CD14-positive monocyte (primary cell): ENCODE measurements at regions not wholly inside any gene's neighbourhood (a gene's known extent, or its start where the extent isn't known, plus 50 kb on each side); places are given as distances from the start of the nearest gene placed in this dataset.
A peak's percentile ranks its signal among the peaks of the same experiment; 100 is the strongest.

Source experiments
- DNase-seq, 3 donors: peaks; one replicate each; pipeline ENCODE4 v3.0.0-alpha.2; 2011 to 2022
- H2AFZ ChIP-seq: 2 replicates; pipeline ENCODE4 v1.6.0; 2012; ENCODE audit warnings: mild to moderate bottlenecking, low read depth, low read length, inconsistent platforms; ENCODE audit not compliant: insufficient read depth, poor library complexity, severe bottlenecking
- H3K27ac ChIP-seq, 2 donors: 1 replicate in 1 of 2; 2 replicates in 1 of 2; pipeline ENCODE4 v1.5.1; 2012 to 2013; ENCODE audit warnings: low read length in 2 of 2, control low read depth in 1 of 2, inconsistent platforms in 1 of 2, low read depth in 1 of 2, mild to moderate bottlenecking in 1 of 2
- H3K27me3 ChIP-seq, 2 donors: one replicate each; pipeline versions ENCODE4 v1.6.0 to v1.6.1; 2011 to 2013; ENCODE audit warnings: low read length in 2 of 2; ENCODE audit not compliant: control insufficient read depth in 2 of 2, insufficient read depth in 2 of 2
- H3K36me3 ChIP-seq, 2 donors: replicated peaks in 1 of 2; 1 replicate in 1 of 2; 2 replicates in 1 of 2; pipeline versions ENCODE4 v1.5.1 to v1.6.1; 2012 to 2013; ENCODE audit warnings: low read length in 2 of 2, control low read depth in 1 of 2, inconsistent platforms in 1 of 2, mild to moderate bottlenecking in 1 of 2; ENCODE audit not compliant: insufficient read depth in 2 of 2, control insufficient read depth in 1 of 2
- H3K4me1 ChIP-seq, 2 donors: 1 replicate in 1 of 2; 2 replicates in 1 of 2; pipeline versions ENCODE4 v1.5.1 to v1.6.1; 2012 to 2013; ENCODE audit warnings: low read length in 2 of 2, control low read depth in 1 of 2, inconsistent platforms in 1 of 2, mild to moderate bottlenecking in 1 of 2, moderate library complexity in 1 of 2; ENCODE audit not compliant: insufficient read depth in 2 of 2, control insufficient read depth in 1 of 2
- H3K4me2 ChIP-seq: replicated peaks from 2 replicates; pipeline ENCODE3; 2012; ENCODE audit warnings: low read length, moderate library complexity, mild to moderate bottlenecking; ENCODE audit not compliant: poor library complexity, severe bottlenecking; ENCODE audit errors: extremely low read depth
- H3K4me3 ChIP-seq, 3 experiments: fragments of 200-600 bp in 1 of 3; sonication (generic) in 1 of 3; replicated peaks in 1 of 3; 1 replicate in 2 of 3; 2 replicates in 1 of 3; pipeline ENCODE4 v1.5.1; 2011 to 2013; ENCODE audit warnings: low read length in 3 of 3, mild to moderate bottlenecking in 3 of 3, control low read depth in 2 of 3, low read depth in 2 of 3, inconsistent platforms in 1 of 3, moderate library complexity in 1 of 3
- H3K79me2 ChIP-seq: 2 replicates; pipeline ENCODE4 v1.6.0; 2012; ENCODE audit warnings: mild to moderate bottlenecking, control low read depth, inconsistent platforms, low read length, moderate library complexity; ENCODE audit not compliant: insufficient read depth
- H3K9ac ChIP-seq: 2 replicates; pipeline ENCODE4 v1.6.0; 2017; ENCODE audit warnings: low read length, mild to moderate bottlenecking; ENCODE audit not compliant: insufficient read depth, poor library complexity, severe bottlenecking
- H3K9me3 ChIP-seq, 2 donors: replicated peaks in 1 of 2; 1 replicate in 1 of 2; 2 replicates in 1 of 2; pipeline versions ENCODE4 v1.5.1 to v1.6.1; 2012 to 2013; ENCODE audit warnings: low read length in 2 of 2, control low read depth in 1 of 2; ENCODE audit not compliant: control insufficient read depth in 1 of 2, insufficient read depth in 1 of 2
- H4K20me1 ChIP-seq: 2 replicates; pipeline ENCODE4 v1.6.0; 2012; ENCODE audit warnings: mild to moderate bottlenecking, low read length, control low read depth, moderate library complexity; ENCODE audit not compliant: insufficient read depth
- H3K27ac Mint-ChIP-seq, 7 donors: one replicate each; pipeline ENCODE4 v1.8.0; 2020; ENCODE audit warnings: mild to moderate bottlenecking in 7 of 7, mixed read lengths in 7 of 7, moderate library complexity in 6 of 7, inconsistent platforms in 2 of 7
- H3K27me3 Mint-ChIP-seq, 3 donors: one replicate each; pipeline ENCODE4 v1.8.0; 2021 to 2022; ENCODE audit warnings: low read depth in 3 of 3, mild to moderate bottlenecking in 3 of 3, mixed read lengths in 3 of 3, moderate library complexity in 3 of 3, inconsistent platforms in 1 of 3
- H3K36me3 Mint-ChIP-seq, 2 donors: one replicate each; pipeline ENCODE4 v1.8.0; 2020; ENCODE audit warnings: mixed read lengths in 2 of 2, inconsistent platforms in 1 of 2, mild to moderate bottlenecking in 1 of 2
- H3K4me1 Mint-ChIP-seq: one replicate; pipeline ENCODE4 v1.8.0; 2020; ENCODE audit warnings: mild to moderate bottlenecking, mixed read lengths
- H3K4me3 Mint-ChIP-seq, 2 donors: one replicate each; pipeline ENCODE4 v1.8.0; 2020; ENCODE audit warnings: mild to moderate bottlenecking in 2 of 2, mixed read lengths in 2 of 2, moderate library complexity in 1 of 2
- H3K9me3 Mint-ChIP-seq, 7 donors: one replicate each; pipeline ENCODE4 v1.8.0; 2020 to 2022; ENCODE audit warnings: mixed read lengths in 7 of 7, mild to moderate bottlenecking in 6 of 7, moderate library complexity in 6 of 7, inconsistent platforms in 2 of 7
- WGBS: methylation state at CpG from one replicate; pipeline ENCODE4 v1.1.5; 2013; ENCODE audit warnings: missing lambda C conversion rate; ENCODE audit not compliant: insufficient coverage; 5-methylcytosine and 5-hydroxymethylcytosine counted together
- intact Hi-C, 2 donors: fragments of 100-400 bp; cut with micrococcal nuclease; formaldehyde crosslinking; loops; one replicate each; pipeline versions ENCODE4 v1.15.0 to v1.15.1; 2023
- TF ChIP-seq, protein P1 (sequence below): fragments of 200-600 bp; IDR thresholded peaks from one replicate; pipeline ENCODE4 v1.8.0; 2022; ENCODE audit warnings: antibody characterized with exemption, mild to moderate bottlenecking

DNA sequence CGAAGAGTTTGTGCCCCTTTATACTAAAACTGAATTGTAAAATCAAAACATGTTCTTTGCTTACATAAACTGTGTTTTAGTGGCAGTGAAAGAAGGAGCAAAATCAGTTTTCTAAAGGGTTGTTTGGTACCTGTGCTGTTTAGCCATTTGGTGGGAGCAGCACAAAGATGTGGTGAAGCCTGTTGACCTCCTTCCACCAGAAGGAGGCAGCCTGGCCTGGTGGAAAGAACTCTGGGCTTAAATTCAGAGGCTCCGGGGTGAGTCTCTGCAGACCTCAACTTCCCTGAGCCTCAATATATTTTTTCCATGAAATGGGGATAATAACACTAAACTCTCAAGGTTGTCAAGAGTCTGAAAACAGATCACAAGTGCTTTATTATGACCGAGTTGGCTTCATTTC is 502.5 kb downstream of the VRK1 start:
- H3K27ac ChIP-seq, result no peak overlapping the region
- no peaks in the 10 kb centered on the region for H3K9me3 Mint-ChIP-seq
- peaks cover 0 to 8% (median 5%) of the 10 kb centered on the region in 3 donors for H3K27me3 Mint-ChIP-seq
- H3K36me3 Mint-ChIP-seq, result no peaks in the 10 kb centered on the region
- H3K36me3 ChIP-seq, result no peaks in the 10 kb centered on the region
- TF ChIP-seq, protein P1, sequence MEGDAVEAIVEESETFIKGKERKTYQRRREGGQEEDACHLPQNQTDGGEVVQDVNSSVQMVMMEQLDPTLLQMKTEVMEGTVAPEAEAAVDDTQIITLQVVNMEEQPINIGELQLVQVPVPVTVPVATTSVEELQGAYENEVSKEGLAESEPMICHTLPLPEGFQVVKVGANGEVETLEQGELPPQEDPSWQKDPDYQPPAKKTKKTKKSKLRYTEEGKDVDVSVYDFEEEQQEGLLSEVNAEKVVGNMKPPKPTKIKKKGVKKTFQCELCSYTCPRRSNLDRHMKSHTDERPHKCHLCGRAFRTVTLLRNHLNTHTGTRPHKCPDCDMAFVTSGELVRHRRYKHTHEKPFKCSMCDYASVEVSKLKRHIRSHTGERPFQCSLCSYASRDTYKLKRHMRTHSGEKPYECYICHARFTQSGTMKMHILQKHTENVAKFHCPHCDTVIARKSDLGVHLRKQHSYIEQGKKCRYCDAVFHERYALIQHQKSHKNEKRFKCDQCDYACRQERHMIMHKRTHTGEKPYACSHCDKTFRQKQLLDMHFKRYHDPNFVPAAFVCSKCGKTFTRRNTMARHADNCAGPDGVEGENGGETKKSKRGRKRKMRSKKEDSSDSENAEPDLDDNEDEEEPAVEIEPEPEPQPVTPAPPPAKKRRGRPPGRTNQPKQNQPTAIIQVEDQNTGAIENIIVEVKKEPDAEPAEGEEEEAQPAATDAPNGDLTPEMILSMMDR, result no peak
- no peaks in the 10 kb centered on the region for H4K20me1 ChIP-seq
- no peak for DNase-seq
- no peaks in the 10 kb centered on the region for H3K9me3 ChIP-seq
- no peak overlapping the region for H3K4me3 ChIP-seq
- no peak overlapping the region for H3K9ac ChIP-seq
- no peaks in the 10 kb centered on the region for H3K79me2 ChIP-seq
- H3K4me3 Mint-ChIP-seq, result no peak overlapping the region
- intact Hi-C loops, result no loop called here
- no peak overlapping the region for H3K27ac Mint-ChIP-seq
- no peak overlapping the region for H3K4me2 ChIP-seq
- H2AFZ ChIP-seq, result no peak overlapping the region
- H3K27me3 ChIP-seq, result no peaks in the 10 kb centered on the region
- H3K4me1 Mint-ChIP-seq, result no peaks in the 10 kb centered on the region
- no CpG with 5 or more reads among the region's 3 CpGs for WGBS
- H3K4me1 ChIP-seq, result no peaks in the 10 kb centered on the region

DNA sequence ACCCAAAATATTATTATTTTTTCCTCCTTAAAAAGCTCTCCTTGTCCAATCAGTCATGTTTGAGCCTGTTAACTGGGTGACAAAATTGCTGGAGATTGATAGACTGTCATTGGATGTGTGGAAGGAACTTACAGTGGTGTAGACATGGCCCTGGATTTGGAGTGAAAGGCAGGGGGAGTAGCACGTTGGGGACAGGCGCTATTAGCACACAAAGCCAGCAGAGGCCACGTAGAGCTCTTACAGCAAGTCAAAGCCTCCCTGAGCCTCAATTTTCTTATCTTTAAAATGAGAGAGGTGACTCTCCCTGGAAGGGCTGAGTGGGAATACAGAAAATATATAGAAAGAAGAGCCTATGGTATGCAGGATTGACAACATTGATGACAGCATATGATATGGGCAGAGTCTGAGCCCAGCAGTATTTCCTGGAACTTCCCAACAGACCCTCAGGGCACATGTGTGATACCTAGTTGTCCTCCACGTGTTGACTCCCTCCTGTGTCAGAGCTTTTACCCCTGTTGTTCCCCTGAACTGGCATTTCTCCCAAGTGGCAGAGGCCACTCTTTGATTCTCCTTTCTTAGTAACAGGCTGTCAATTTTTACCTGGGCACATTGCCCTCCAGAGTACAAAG is 504.9 kb downstream of the VRK1 start:
- Histone ChIP-seq H3K4me1 (no peaks in the 10 kb centered on the region), H3K27me3 (no peaks in the 10 kb centered on the region), H2AFZ (no peak overlapping the region), H3K9ac (no peak overlapping the region), H3K36me3 (no peaks in the 10 kb centered on the region), H4K20me1 (no peaks in the 10 kb centered on the region), H3K4me2 (no peak overlapping the region), H3K4me3 (no peak overlapping the region), H3K79me2 (no peaks in the 10 kb centered on the region), H3K9me3 (no peaks in the 10 kb centered on the region), H3K27ac (no peak overlapping the region)
- WGBS, result 100% methylated on average over 1 of the region's 4 CpGs
- intact Hi-C loops, result no loop called here
- Mint-ChIP-seq H3K4me3 (peak overlapping the region in 1 of 2 donors; percentile 10), H3K4me1 (no peaks in the 10 kb centered on the region), H3K36me3 (no peaks in the 10 kb centered on the region), H3K27ac (no peak overlapping the region), H3K9me3 (no peaks in the 10 kb centered on the region), H3K27me3 (peaks cover 0 to 3% (median under 1%) of the 10 kb centered on the region in 3 donors)
- TF ChIP-seq, protein P1, result no peak
- no peak for DNase-seq
